ENCODE measurements at regions not wholly inside any gene's neighbourhood (a gene's known extent, or its start where the extent isn't known, plus 50 kb on each side); places are given as distances from the start of the nearest gene placed in this dataset.

DNA sequence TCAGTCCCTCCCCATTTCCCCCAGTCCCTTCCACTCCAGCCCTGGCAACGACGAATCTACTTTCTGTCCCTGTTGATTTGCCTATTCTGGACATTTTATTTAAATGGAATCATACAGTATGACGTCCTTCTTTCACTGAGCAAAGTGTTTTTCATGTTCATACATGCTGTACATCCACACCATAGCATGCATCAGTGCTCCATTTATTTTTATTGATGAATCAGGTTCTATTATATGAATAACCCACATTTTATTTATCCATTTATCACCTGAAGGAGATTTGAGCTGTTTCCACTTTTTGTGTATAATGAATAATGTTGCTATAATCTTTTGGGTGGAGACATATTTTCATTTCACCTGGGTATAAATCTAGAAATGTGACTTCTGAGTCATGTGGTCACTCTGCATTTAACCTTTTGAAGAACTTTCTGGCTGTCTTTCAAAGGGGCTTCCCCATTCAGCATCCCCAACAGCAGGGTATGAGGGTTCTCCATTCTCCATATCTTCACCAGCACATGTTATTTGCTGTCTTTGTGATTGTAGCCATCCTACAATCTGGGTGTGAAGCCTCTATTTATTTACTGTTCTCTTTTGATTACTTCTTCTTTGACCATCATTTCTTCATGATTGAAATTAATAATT, 531.7 kb downstream of the ETS1 start:
- no peak for TF ChIP-seq EZH2phosphoT487 (IDR thresholded peaks at IDR 0.05; ENCODE audit: borderline replicate concordance)
- TF ChIP-seq, protein P1, sequence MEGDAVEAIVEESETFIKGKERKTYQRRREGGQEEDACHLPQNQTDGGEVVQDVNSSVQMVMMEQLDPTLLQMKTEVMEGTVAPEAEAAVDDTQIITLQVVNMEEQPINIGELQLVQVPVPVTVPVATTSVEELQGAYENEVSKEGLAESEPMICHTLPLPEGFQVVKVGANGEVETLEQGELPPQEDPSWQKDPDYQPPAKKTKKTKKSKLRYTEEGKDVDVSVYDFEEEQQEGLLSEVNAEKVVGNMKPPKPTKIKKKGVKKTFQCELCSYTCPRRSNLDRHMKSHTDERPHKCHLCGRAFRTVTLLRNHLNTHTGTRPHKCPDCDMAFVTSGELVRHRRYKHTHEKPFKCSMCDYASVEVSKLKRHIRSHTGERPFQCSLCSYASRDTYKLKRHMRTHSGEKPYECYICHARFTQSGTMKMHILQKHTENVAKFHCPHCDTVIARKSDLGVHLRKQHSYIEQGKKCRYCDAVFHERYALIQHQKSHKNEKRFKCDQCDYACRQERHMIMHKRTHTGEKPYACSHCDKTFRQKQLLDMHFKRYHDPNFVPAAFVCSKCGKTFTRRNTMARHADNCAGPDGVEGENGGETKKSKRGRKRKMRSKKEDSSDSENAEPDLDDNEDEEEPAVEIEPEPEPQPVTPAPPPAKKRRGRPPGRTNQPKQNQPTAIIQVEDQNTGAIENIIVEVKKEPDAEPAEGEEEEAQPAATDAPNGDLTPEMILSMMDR (conservative IDR thresholded peaks at IDR 0.05; ENCODE audit: low read length), result no peak
- Histone ChIP-seq H3K4me3 (ENCODE audit: low read length, poor library complexity, severe bottlenecking) (no peak overlapping the region), H3K9ac (ENCODE audit: low read depth, low read length, poor library complexity, severe bottlenecking) (no peak overlapping the region), H3K36me3 (ENCODE audit: insufficient read depth, low read length) (no peaks in the 10 kb centered on the region), H2AFZ (ENCODE audit: low read length) (no peak overlapping the region), H3F3A (ENCODE audit: low read depth) (no peaks in the 10 kb centered on the region), H3K27me3 (ENCODE audit: insufficient read depth, low read length, poor library complexity, severe bottlenecking) (no peaks in the 10 kb centered on the region), H3K79me2 (ENCODE audit: insufficient read depth, low read length) (no peaks in the 10 kb centered on the region), H3K9me2 (replicated peaks; ENCODE audit: low read depth, low read length) (no peaks in the 10 kb centered on the region), H3K4me2 (ENCODE audit: low read depth, low read length, poor library complexity, severe bottlenecking) (no peak overlapping the region), H3K4me1 (ENCODE audit: insufficient read depth, low read length, poor library complexity, severe bottlenecking) (peaks cover 66% of the 10 kb centered on the region), H4K20me1 (ENCODE audit: insufficient read depth, low read length, poor library complexity, severe bottlenecking) (no peaks in the 10 kb centered on the region), H3K9me3 (ENCODE audit: insufficient read depth, low read depth, low read length) (no peaks in the 10 kb centered on the region)

DNA sequence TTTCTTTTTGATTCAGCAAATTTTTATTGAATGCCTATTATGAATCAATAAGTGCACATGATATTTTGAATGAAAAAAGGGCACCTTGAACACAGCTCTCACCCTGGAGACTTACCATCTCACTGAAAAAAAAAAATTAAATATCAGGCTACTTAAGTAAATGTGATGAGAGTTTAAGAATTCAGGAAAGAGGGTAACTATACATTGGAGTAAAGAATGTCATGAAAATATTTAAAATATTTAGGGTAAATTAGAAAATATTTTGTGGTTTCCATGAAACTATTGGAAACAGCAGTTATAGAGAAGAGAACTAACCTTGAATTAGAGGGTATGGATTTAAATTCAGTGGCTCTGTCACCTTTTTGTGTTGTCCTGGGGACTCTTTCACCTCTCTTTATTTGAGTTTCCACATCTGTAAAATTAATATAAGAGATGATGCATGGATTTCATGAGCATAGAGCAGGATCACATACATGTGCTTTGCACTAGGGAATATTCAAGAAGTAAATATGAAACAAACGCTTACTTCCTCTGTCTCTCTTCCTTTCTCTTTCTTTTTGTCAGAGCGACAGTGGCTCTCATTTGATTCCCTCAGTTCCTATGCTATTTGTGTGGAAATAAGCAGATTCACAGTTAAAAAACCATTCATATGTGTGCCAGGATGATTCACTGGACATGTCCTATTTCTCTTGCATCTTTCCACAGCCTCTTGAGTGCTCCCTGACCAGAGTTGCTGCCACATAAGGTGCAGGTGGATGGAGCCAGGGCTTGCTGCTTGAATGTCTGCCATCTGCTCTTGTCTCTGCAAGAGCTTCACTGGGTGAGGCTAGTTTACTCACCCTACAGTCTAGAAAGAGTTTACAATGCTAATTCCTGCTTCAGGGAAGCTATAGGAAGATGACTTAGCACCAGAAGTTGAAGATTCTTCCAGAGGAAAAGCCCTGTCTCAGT, 533.1 kb downstream of the ETS1 start:
- no peaks in the 10 kb centered on the region for H3K27me3 ChIP-seq (ENCODE audit: insufficient read depth, low read length, poor library complexity, severe bottlenecking)
- H3F3A ChIP-seq (ENCODE audit: low read depth), result no peaks in the 10 kb centered on the region
- H4K20me1 ChIP-seq (ENCODE audit: insufficient read depth, low read length, poor library complexity, severe bottlenecking), result no peaks in the 10 kb centered on the region
- H3K9ac ChIP-seq (ENCODE audit: low read depth, low read length, poor library complexity, severe bottlenecking), result no peak overlapping the region
- no peaks in the 10 kb centered on the region for H3K9me2 ChIP-seq (replicated peaks; ENCODE audit: low read depth, low read length)
- H3K9me3 ChIP-seq (ENCODE audit: insufficient read depth, low read depth, low read length), result no peaks in the 10 kb centered on the region
- H3K36me3 ChIP-seq (ENCODE audit: insufficient read depth, low read length), result no peaks in the 10 kb centered on the region
- TF ChIP-seq EZH2phosphoT487 (IDR thresholded peaks at IDR 0.05; ENCODE audit: borderline replicate concordance), result no peak
- TF ChIP-seq, protein P1 (conservative IDR thresholded peaks at IDR 0.05; ENCODE audit: low read length), result no peak
- H3K4me1 ChIP-seq (ENCODE audit: insufficient read depth, low read length, poor library complexity, severe bottlenecking), result peaks cover 65% of the 10 kb centered on the region
- no peak overlapping the region for H3K4me3 ChIP-seq (ENCODE audit: low read length, poor library complexity, severe bottlenecking)
- H3K4me2 ChIP-seq (ENCODE audit: low read depth, low read length, poor library complexity, severe bottlenecking), result peak overlapping the region; percentile 20
- H3K79me2 ChIP-seq (ENCODE audit: insufficient read depth, low read length), result no peaks in the 10 kb centered on the region
- H2AFZ ChIP-seq (ENCODE audit: low read length), result peak overlapping the region; percentile 80

DNA sequence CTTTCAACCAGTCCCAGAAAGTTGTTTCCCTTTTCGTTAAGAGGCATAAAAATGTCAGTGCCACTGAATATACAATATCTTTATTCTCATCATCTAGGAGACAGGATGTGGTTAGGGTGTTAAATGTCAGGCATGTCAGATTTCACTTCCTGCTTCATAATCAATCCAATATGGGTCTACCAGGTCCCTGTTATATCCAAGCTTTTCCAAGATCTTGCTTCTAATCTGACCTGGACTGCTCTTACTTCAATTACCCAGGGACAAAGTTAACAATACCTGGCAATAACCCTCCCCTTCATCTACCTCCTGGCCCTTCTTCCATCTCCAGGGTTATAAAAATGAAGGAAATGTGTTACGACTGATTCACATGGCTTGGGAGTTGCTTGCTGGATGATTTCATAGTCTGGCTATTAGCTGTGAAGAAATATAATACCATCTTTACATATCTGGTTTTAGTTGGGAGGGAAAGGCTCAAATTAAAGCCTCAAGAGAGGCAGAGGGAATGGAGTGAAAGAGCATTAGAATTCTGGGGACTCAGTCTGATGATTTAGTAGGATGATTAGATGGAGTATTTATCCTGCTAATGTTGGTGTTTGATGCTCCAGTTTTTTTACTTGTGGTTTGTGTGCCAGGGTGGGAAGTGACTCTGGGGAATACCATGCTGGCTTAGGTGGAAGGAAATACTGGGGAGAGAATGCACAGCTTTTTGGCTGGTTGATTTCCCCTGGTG, 534.3 kb downstream of the ETS1 start:
- peak overlapping the region; percentile 69 for H3K4me2 ChIP-seq (ENCODE audit: low read depth, low read length, poor library complexity, severe bottlenecking)
- H3K27me3 ChIP-seq (ENCODE audit: insufficient read depth, low read length, poor library complexity, severe bottlenecking), result no peaks in the 10 kb centered on the region
- H3K9ac ChIP-seq (ENCODE audit: low read depth, low read length, poor library complexity, severe bottlenecking), result peak overlapping the region; percentile 10
- H3K4me1 ChIP-seq (ENCODE audit: insufficient read depth, low read length, poor library complexity, severe bottlenecking), result peaks cover 54% of the 10 kb centered on the region
- H3K79me2 ChIP-seq (ENCODE audit: insufficient read depth, low read length), result no peaks in the 10 kb centered on the region
- TF ChIP-seq EZH2phosphoT487 (IDR thresholded peaks at IDR 0.05; ENCODE audit: borderline replicate concordance), result no peak
- TF ChIP-seq, protein P1 (conservative IDR thresholded peaks at IDR 0.05; ENCODE audit: low read length), result no peak
- H4K20me1 ChIP-seq (ENCODE audit: insufficient read depth, low read length, poor library complexity, severe bottlenecking), result no peaks in the 10 kb centered on the region
- H2AFZ ChIP-seq (ENCODE audit: low read length), result no peak overlapping the region
- no peaks in the 10 kb centered on the region for H3K36me3 ChIP-seq (ENCODE audit: insufficient read depth, low read length)
- no peaks in the 10 kb centered on the region for H3K9me2 ChIP-seq (replicated peaks; ENCODE audit: low read depth, low read length)
- peak overlapping the region; percentile 50 for H3K4me3 ChIP-seq (ENCODE audit: low read length, poor library complexity, severe bottlenecking)
- H3K9me3 ChIP-seq (ENCODE audit: insufficient read depth, low read depth, low read length), result no peaks in the 10 kb centered on the region
- H3F3A ChIP-seq (ENCODE audit: low read depth), result no peaks in the 10 kb centered on the region
